Kidney (tissue), 13 donors: ENCODE measurements at regions not wholly inside any gene's neighbourhood (a gene's known extent, or its start where the extent isn't known, plus 50 kb on each side); places are given as distances from the start of the nearest gene placed in this dataset.
A peak's percentile ranks its signal among the peaks of the same experiment; 100 is the strongest.

Experiments used
- DNase-seq, 5 donors: peaks; one replicate each; pipeline ENCODE4 v3.0.0-alpha.2; 2013 to 2020
- FAIRE-seq: peaks from 2 replicates; lab custom pipeline; 2012; peaks lifted over from hg19 to GRCh38; lab: Jason Lieb, UNC
- H3K27ac ChIP-seq, 2 donors: one replicate each; pipeline ENCODE4 v1.7.0; 2013; ENCODE audit warnings: low read depth in 2 of 2, low read length in 2 of 2, inconsistent platforms in 1 of 2
- H3K27me3 ChIP-seq: one replicate; pipeline ENCODE4 v1.7.1; 2013; ENCODE audit warnings: low read length, inconsistent platforms; ENCODE audit not compliant: control insufficient read depth, insufficient read depth
- H3K36me3 ChIP-seq, 3 donors: one replicate each; pipeline versions ENCODE4 v1.7.0 to v1.7.1; 2013; ENCODE audit warnings: low read length in 3 of 3, control low read depth in 1 of 3, inconsistent platforms in 1 of 3; ENCODE audit not compliant: insufficient read depth in 3 of 3, control insufficient read depth in 2 of 3
- H3K4me1 ChIP-seq, 3 donors: one replicate each; pipeline versions ENCODE4 v1.7.0 to v1.7.1; 2013; ENCODE audit warnings: low read length in 3 of 3, inconsistent platforms in 1 of 3, low read depth in 1 of 3; ENCODE audit not compliant: control insufficient read depth in 2 of 3, insufficient read depth in 2 of 3
- H3K4me3 ChIP-seq, 3 donors: one replicate each; pipeline versions ENCODE4 v1.7.0 to v1.8.1; 2013; ENCODE audit warnings: low read length in 3 of 3, control low read depth in 1 of 3, inconsistent platforms in 1 of 3
- H3K9ac ChIP-seq, 3 donors: one replicate each; pipeline versions ENCODE4 v1.7.0 to v1.7.1; 2013; ENCODE audit warnings: low read length in 3 of 3, control low read depth in 1 of 3, inconsistent platforms in 1 of 3
- H3K9me3 ChIP-seq, 3 donors: one replicate each; pipeline versions ENCODE4 v1.7.0 to v1.7.1; 2013; ENCODE audit warnings: low read length in 3 of 3, control low read depth in 1 of 3, inconsistent platforms in 1 of 3; ENCODE audit not compliant: control insufficient read depth in 2 of 3, insufficient read depth in 1 of 3
- CTCF ChIP-seq: IDR thresholded peaks from 3 replicates; pipeline ENCODE4 v1.5.1; 2012; ENCODE audit warnings: mild to moderate bottlenecking, moderate library complexity, borderline replicate concordance; ENCODE audit not compliant: insufficient read depth; ENCODE audit errors: extremely low read depth
- intact Hi-C: fragments of 100-400 bp; cut with DNase I; formaldehyde crosslinking; loops from one replicate; pipeline ENCODE4 v1.11.1; 2022
- donor health status: control.
- donor health status: control.
- donor health status: control.
- donor health status: control.
- donor health status: control.
- donor health status: DM: yes; HTN: yes; CAD: no.
- donor health status: Normal renal cell carcinoma (clear cell type).

DNA sequence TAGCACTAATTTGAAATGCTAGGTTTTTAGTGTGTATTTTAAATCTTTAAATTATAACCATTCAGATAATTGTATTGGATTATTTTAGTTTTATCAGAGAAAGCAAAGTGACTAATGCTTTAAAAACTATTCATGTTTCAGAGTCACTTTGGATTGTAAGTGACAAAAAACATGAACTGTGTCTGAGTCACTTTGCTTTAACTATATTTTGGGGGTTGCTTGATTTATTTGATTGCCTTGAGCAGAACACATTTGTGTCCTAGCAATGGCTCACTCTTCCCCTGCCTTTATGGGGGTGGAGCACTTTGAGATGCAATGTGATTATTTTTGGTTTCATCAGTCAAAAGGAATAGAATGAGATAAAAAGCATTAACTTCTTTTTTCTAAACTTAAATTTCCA lies 188.4 kb upstream of the ARX start:
- Histone ChIP-seq H3K36me3 (no peaks in the 10 kb centered on the region), H3K4me3 (no peak overlapping the region), H3K27me3 (peaks cover 2% of the 10 kb centered on the region), H3K9me3 (no peaks in the 10 kb centered on the region), H3K4me1 (no peaks in the 10 kb centered on the region), H3K9ac (no peak overlapping the region), H3K27ac (no peak overlapping the region)
- DNase-seq (no peak), FAIRE-seq (no peak)
- intact Hi-C loops = no loop called here
- no peak for TF ChIP-seq CTCF

- no peaks in the 10 kb centered on the region for H3K9me3 ChIP-seq
- H3K4me3 ChIP-seq = no peak overlapping the region
- H3K4me1 ChIP-seq = no peaks in the 10 kb centered on the region
- FAIRE-seq = no peak
- no peak for TF ChIP-seq CTCF
- no peak overlapping the region for H3K27ac ChIP-seq
- intact Hi-C loops = no loop called here
- peaks cover 2% of the 10 kb centered on the region for H3K27me3 ChIP-seq
- no peaks in the 10 kb centered on the region for H3K36me3 ChIP-seq
- no peak overlapping the region for H3K9ac ChIP-seq
- DNase-seq = no peak
Measured at GRCh38 chrX:25202827-25203226, 187.1 kb upstream of the ARX start.

GRCh38 chrX:25198891-25199290 lies 183.1 kb upstream of the ARX start:
- FAIRE-seq (no peak), DNase-seq (peak in 1 of 5 donors; percentile 60)
- Histone ChIP-seq H3K9me3 (no peaks in the 10 kb centered on the region), H3K36me3 (no peaks in the 10 kb centered on the region), H3K27me3 (no peaks in the 10 kb centered on the region), H3K4me1 (no peaks in the 10 kb centered on the region), H3K9ac (no peak overlapping the region), H3K27ac (no peak overlapping the region), H3K4me3 (no peak overlapping the region)
- no peak for TF ChIP-seq CTCF
- intact Hi-C loops = no loop called here

DNA sequence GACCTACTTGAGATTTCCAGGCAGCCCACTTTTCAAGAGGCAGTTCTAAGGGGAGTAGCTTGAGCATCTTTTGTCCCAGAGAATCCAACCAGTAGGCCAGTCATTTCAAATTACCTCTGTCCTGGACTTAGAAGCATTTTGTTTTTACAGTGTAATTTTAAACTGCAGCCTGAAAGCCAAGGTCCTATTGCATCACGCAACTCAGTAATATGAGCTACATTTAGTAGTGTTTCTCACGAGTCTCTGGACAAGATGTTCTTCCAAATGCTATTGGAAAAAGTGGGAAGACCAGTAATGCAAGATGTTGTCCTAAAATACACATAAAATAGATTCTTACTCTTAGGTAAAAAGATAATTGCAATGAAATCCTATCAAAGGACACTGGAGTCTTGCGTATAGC lies 182.5 kb upstream of the ARX start:
- Histone ChIP-seq H3K4me1 (no peaks in the 10 kb centered on the region), H3K4me3 (no peak overlapping the region), H3K9ac (no peak overlapping the region), H3K36me3 (no peaks in the 10 kb centered on the region), H3K9me3 (no peaks in the 10 kb centered on the region), H3K27me3 (no peaks in the 10 kb centered on the region), H3K27ac (no peak overlapping the region)
- intact Hi-C loops = no loop called here
- FAIRE-seq = no peak
- DNase-seq = peak in 1 of 5 donors; percentile 4
- no peak for TF ChIP-seq CTCF
